DMS53 (cell line): ENCODE measurements at regions not wholly inside any gene's neighbourhood (a gene's known extent, or its start where the extent isn't known, plus 50 kb on each side); places are given as distances from the start of the nearest gene placed in this dataset.

Experiments
- DNase-seq: peaks from one replicate; lab custom pipeline; 2025; lab: John Stamatoyannopoulos, UW

GRCh38 chr5:148012801-148013200 lies 51.0 kb upstream of the SPINK5 start:
- DNase-seq, result no peak

GRCh38 chr5:148011398-148012137 lies 52.2 kb upstream of the SPINK5 start:
- DNase-seq, result peak; percentile 38

- peak; percentile 60 for DNase-seq
Measured at GRCh38 chr5:148005788-148006520, 57.8 kb upstream of the SPINK5 start.

GRCh38 chr5:148003226-148003625 lies 60.6 kb upstream of the SPINK5 start:
- DNase-seq, result no peak

GRCh38 chr5:148002451-148002850 lies 61.3 kb upstream of the SPINK5 start:
- no peak for DNase-seq

GRCh38 chr5:148000036-148000435 lies 63.7 kb upstream of the SPINK5 start:
- DNase-seq, result no peak

GRCh38 chr5:147998704-147999103 lies 65.1 kb upstream of the SPINK5 start:
- no peak for DNase-seq

GRCh38 chr5:147997486-147997885 lies 66.3 kb upstream of the SPINK5 start:
- DNase-seq, result no peak

GRCh38 chr5:147996379-147996778 lies 67.4 kb upstream of the SPINK5 start:
- no peak for DNase-seq

GRCh38 chr5:147995846-147996245 lies 67.9 kb upstream of the SPINK5 start:
- no peak for DNase-seq

GRCh38 chr5:147989994-147990393 lies 73.8 kb upstream of the SPINK5 start:
- peak; percentile 12 for DNase-seq

GRCh38 chr5:147989239-147989638 lies 74.5 kb upstream of the SPINK5 start:
- peak; percentile 20 for DNase-seq

GRCh38 chr5:147986134-147986757 lies 77.5 kb upstream of the SPINK5 start:
- DNase-seq, result no peak

- no peak for DNase-seq
Measured at GRCh38 chr5:147985608-147986007, 78.2 kb upstream of the SPINK5 start.

- no peak for DNase-seq
Measured at GRCh38 chr5:147983742-147984141, 77.4 kb upstream of the C5orf46 start.

GRCh38 chr5:147981074-147981473 lies 74.7 kb upstream of the C5orf46 start:
- no peak for DNase-seq

- no peak for DNase-seq
Measured at GRCh38 chr5:147979761-147980160, 73.4 kb upstream of the C5orf46 start.

- DNase-seq, result peak; percentile 50
Measured at GRCh38 chr5:147972076-147972840, 65.9 kb upstream of the C5orf46 start.

GRCh38 chr5:147971472-147971871 lies 65.1 kb upstream of the C5orf46 start:
- peak; percentile 14 for DNase-seq

GRCh38 chr5:147968855-147969254 lies 62.5 kb upstream of the C5orf46 start:
- DNase-seq, result no peak

GRCh38 chr5:147966829-147967228 lies 60.5 kb upstream of the C5orf46 start:
- DNase-seq, result no peak

- DNase-seq, result no peak
Measured at GRCh38 chr5:147966326-147966725, 60.0 kb upstream of the C5orf46 start.
